NB4 (cell line): ENCODE measurements at regions not wholly inside any gene's neighbourhood (a gene's known extent, or its start where the extent isn't known, plus 50 kb on each side); places are given as distances from the start of the nearest gene placed in this dataset.

Experiments
- TF ChIP-seq, protein P1 (sequence below): IDR thresholded peaks from one replicate; pipeline ENCODE4 v1.5.1; 2012; ENCODE audit warnings: low read depth, low read length
- TF ChIP-seq, protein P2 (sequence below): IDR thresholded peaks from 2 replicates; pipeline ENCODE4 v1.6.1; 2011; ENCODE audit warnings: low read depth, low read length

- TF ChIP-seq, protein P1, sequence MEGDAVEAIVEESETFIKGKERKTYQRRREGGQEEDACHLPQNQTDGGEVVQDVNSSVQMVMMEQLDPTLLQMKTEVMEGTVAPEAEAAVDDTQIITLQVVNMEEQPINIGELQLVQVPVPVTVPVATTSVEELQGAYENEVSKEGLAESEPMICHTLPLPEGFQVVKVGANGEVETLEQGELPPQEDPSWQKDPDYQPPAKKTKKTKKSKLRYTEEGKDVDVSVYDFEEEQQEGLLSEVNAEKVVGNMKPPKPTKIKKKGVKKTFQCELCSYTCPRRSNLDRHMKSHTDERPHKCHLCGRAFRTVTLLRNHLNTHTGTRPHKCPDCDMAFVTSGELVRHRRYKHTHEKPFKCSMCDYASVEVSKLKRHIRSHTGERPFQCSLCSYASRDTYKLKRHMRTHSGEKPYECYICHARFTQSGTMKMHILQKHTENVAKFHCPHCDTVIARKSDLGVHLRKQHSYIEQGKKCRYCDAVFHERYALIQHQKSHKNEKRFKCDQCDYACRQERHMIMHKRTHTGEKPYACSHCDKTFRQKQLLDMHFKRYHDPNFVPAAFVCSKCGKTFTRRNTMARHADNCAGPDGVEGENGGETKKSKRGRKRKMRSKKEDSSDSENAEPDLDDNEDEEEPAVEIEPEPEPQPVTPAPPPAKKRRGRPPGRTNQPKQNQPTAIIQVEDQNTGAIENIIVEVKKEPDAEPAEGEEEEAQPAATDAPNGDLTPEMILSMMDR, result no peak
- TF ChIP-seq, protein P2, sequence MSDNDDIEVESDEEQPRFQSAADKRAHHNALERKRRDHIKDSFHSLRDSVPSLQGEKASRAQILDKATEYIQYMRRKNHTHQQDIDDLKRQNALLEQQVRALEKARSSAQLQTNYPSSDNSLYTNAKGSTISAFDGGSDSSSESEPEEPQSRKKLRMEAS, result no peak
Observed at GRCh38 chrX:3545901-3546300, 167.5 kb downstream of the PRKX start.
